ENCODE measurements at regions not wholly inside any gene's neighbourhood (a gene's known extent, or its start where the extent isn't known, plus 50 kb on each side); places are given as distances from the start of the nearest gene placed in this dataset.

DNA sequence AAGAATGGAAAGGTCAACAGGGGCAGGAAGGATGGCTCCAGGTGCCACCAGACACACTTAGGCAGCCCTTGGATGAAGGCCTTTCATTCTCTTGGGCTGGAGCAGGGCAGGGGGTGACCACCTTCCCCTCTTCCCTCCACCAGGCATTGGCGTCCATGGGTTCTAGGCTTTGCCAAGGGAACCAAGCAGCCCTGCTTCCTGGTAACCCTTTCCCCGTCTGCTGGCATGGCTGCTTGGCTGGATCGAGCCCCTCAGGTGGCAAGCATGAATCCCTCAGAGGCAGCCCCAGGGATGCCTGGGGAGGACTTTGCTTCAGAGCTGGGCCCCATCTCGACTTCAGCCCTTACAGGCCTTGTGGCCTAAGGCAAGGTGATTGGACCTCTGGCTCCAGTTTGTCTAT, 185.1 kb upstream of the SYT13 start:
- no peak for TF ChIP-seq CTCF (IDR thresholded peaks at IDR 0.05; ENCODE audit: insufficient read depth, low read length)
- TF ChIP-seq POLR2AphosphoS5 (IDR thresholded peaks at IDR 0.05; ENCODE audit: low read depth), result no peak
- no peak for TF ChIP-seq REST (IDR thresholded peaks at IDR 0.05; ENCODE audit: insufficient replicate concordance, low read depth)

Measured in HL-60 (cell line).